NAMALWA (cell line): ENCODE measurements at regions not wholly inside any gene's neighbourhood (a gene's known extent, or its start where the extent isn't known, plus 50 kb on each side); places are given as distances from the start of the nearest gene placed in this dataset.

Experiments
- DNase-seq: peaks from one replicate; pipeline ENCODE4 v3.0.0-alpha.2; 2015; ENCODE audit warnings: low spot score

DNA sequence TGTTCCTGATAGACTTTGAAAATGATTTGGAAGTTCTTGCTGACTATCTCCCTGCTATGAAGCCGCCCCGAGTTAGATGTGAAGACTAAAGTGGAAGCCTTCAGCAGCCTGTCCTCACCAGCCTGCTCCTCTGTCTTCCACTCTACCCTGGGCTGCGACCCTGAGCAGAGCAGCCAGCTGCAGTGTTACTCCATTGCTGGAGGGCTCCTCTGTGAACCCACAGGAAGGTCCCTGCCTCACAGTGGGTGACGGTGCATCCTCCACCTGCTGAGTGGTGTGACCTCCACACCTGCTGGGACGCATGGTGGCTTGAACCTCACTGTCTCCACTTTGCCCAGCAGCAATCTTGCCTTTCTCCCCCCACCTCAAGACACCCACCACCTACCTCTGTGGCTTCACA lies 116.4 kb downstream of the IRS2 start:
- DNase-seq, result no peak

DNA sequence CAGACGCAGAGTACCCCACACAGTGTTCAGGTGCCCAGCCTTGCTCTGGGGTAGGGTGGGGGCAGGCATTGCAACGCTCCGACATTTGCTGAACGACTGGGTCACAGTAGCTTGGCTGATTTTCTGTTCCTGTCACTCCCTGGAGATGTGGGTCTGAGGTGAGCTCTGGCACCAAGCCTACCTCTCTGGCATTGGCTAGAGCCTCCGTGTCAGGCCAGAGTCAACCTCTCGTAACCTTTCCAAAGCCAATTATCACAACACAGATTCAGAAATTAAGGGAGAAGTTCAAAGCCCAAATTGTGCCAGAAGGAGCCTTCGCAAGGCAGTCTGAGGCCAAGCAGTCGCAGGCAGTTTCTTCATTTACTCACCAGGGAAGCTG lies 117.2 kb downstream of the IRS2 start:
- DNase-seq, result no peak

DNA sequence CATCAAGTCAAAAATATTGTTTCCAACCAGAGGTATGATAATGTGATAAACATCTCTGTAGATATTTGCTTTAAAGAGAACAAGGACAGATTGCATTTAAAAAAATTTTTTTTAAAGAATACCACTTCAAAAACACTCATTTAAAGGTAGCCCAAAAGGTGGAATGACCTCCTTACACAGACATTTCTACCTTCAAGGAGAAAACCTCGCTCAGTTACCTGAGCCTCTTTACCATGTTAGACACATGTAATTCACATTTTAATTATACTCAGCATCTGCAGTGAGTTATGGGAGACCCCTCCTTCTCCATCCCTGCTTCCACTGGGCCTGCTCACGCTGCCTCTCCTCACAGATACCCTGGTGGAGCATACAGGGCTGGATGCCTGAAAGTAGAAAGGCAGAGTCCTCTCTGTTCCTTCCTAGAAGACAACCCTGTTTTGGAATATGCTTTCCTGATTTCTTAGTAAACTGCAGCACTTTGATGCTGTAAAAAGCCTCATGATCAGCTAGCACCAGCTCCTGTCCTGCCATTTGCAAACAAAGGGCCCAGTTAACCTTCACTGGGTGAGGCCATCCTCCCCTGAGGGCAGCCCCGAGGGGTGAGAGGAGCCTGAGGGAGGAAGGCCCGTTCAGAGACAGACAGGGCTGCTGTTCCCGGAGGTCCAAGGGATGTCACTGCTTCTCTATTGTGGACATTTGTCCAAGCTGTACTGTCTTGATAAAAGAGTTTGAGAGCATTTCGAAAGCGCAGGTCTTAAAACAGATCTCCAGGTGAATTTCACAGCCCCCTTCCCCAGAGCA lies 117.8 kb downstream of the IRS2 start:
- no peak for DNase-seq

DNA sequence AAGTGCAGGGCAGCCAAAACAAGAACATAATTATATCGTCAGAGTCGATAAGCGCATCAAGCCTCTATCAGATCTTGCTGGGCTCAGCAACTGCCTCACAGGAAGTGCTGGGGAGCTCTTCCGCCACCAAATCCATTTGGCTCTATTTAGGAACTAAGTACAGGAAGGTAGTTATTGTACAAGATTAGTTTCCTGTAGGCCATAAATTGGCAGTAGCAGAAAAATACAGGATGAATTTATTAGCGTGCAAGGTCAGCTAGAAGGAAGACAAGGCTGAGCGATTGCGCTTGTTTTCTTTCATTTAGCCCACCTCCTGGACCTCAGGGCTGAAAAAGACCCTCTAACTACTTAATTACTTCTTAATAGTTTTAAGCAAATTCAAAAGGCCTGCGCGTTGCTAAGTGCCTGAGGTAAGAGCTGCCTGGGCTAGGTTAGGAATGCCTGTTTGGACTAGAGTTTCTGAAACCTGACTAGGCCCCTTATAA lies 118.5 kb downstream of the IRS2 start:
- no peak for DNase-seq

DNA sequence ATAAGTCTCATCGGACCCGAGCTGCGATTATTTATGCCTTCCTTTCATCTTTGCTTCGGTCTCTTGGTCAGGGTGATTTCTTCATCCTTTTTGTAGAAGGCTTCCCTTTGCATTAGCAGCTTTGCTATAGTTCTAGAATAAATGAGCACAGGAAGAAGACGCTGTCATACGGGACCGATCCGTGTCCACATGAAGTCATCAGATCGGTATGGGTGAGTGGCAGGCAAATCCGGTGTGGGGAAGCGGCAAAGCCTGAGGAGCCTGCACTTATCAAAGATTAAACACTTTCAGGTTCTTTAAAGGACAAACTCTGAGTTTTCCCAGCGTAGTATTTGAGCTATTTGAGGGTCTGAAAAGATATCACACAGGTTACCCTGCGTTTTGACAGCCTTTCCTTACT lies 119.3 kb downstream of the IRS2 start:
- no peak for DNase-seq

DNA sequence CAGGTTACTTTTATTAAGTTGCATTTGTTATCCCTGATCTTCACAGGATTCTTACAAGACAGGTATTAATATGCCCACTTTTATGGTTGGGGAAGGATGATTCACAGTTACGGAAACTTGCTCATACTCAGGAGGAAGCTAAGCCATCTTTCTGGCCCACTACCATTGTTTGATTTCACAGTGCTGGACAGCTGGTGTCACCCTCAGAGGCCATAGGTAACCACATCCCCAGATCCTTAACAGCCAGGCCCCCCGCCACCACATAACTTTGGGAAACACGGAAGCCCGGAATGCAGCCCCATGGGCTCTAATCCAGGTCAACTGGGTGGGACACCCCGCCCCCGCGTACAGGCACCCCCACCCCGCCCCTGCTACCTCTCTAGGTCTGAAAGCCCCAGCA lies 119.7 kb downstream of the IRS2 start:
- no peak for DNase-seq

DNA sequence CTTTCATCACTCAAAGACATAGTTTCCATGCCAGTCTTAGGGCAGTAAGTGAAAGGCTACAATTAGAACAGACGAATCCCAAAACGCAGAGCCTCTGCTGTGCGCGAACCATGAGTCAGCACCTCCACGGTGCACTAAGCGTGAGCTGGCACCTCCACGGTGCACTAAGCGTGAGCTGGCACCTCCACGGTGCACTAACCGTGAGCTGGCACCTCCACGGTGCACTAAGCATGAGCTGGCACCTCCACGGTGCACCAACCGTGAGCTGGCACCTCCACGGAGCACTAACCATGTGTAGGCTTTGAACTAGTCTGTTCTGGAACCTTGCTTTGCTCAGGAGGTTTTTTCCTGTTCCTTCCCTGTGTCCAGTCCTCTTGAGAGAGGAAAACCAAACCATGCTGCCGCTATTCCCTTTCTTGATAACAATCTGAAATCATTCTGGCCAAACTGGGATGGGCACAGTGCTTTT lies 120.6 kb downstream of the IRS2 start:
- DNase-seq, result no peak

DNA sequence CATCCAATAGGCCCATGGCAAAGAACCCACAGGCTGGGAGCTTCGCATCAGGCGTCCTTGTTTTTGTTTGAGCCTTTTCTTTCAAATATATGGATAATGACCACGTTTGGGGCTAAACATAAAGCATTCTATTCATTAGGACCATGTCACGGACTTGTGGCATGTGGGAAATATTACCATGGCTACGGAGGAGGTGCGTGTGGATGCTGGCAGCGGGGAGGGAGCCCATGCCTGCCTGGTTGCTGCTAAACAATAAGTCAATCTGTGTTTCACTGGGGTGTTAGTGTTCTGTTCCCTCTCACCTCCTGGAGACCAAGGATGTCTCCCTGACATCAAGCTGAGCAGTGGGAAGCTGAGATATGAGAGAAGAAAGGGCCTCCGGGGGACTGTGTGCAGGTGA lies 121.1 kb downstream of the IRS2 start:
- DNase-seq, result no peak

DNA sequence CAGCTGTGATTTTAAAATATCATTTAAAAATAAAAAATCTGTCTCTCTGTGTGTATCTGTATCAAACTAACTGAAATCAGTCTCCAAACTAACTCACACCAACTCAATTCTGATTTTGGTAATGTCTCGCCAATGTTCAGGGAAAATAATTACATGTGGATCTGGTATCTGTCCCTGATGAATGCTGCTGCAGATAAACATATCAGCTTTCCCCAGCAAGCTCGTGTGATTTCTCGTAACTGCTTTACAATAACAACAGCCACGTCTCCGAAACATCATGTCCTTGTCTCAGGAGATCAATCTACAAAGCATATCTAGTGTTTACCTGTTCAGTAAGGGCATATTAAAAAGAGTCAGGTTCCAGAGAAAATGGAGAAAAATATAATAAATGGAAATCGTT lies 129.0 kb downstream of the IRS2 start:
- no peak for DNase-seq

DNA sequence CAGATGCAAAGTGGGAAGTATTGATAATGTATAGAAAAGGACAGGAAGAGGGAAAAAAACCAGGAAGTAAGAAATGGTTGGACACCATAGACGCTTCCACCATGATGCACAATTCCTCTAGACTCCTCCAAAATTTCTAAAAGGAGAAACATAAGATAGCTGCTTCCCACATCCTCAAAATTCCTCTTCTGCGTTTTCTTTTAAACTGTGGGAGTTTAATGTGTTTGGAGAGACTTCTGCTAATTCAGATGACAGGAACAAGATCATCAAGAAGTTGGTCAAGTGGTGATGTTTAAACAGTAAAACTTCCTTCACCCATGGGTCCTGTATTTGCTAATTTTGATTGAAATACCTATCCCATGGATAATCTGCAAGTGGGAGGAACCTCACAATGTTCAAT lies 130.2 kb downstream of the IRS2 start:
- no peak for DNase-seq

DNA sequence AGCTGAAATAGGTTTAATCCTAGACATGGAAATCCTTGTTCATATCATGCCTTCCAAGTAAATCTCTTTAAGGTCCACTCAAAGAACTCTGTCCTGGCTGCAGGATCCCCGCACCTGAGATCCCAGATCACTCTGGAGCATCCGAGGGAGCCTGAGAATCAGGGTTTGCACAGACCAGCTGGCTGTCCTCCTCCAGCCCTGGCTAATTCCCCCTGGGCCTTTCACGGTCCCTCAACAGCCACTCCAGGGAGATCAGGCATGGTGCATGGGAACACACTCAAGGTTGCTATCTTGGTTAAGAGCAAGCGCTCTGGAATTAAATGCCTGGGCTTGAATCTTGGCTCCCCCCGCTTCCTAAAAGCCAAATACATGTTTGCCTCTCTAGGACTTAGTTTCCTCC lies 130.8 kb downstream of the IRS2 start:
- no peak for DNase-seq

DNA sequence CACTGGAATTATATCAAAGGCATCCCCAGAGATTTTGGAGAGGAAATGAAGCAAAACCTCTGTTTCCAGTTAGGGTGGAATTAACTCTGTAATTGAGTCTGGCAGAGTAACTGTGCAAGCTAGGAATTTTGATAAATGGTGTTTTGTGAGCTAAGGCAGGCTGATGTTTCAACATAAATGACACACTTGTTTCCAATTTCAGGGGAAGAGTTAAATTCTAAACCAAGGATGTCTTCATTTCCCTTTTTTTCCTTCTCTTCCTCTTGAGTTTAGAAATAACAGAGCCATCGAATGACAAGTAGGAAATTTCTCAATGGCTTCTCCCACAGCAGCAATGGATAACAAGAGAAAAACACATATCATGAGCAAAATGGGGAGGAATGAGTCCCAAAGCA lies 131.2 kb downstream of the IRS2 start:
- DNase-seq, result no peak

DNA sequence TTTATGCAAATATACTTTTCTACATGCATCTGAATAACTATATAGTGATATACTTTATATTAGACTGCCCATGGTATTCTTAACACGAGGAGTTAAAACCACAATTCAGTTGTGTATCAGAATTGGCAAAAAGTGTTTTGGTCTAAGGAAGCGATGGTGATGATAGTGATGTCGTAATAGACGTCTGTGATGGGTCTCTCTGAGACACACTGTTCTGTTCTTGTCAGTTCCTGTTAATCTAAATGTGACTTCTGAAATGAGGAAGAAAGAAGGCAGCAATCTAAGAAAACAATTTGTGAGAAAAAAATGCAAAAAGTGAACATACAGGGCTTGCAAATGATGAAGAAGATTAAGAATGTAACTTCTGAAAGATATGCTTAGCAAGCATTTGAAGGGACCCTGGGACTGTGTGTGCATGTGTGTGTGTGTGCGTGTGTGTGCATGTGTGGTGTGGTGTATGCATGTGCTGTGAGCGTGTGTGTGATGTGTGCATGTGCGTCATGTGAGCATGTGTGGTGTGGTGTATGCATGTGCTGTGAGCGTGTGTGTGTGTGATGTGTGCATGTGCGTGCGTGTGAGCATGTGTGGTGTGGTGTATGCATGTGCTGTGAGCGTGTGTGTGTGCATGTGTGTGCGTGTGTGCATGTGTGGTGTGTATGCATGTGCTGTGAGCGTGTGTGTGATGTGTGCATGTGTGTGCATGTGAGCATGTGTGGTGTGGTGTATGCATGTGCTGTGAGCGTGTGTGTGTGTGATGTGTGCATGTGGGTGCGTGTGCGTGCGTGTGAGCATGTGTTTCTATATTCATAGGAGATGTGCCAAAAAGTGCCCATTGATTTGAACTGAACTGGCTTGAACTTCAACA lies 131.8 kb downstream of the IRS2 start:
- DNase-seq, result peak; percentile 55

DNA sequence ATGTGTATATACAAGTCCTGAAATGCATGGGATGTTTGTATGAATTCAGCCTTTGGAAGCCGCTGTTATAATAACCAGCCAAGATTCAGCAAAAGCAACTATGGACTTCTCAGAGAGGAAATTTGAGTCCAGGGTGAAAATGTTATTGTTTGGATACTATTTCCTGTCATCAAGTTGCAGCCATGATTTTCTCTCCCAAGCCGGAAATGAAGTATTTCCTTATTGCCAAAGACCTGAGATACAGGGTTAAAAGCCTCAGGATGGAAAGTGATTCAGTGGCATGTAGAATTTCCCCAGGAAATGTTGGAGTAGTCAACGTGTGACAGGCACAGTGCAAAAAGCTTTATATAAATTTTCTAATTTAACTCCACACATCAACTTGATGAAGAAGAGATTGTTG lies 133.9 kb downstream of the IRS2 start:
- no peak for DNase-seq

DNA sequence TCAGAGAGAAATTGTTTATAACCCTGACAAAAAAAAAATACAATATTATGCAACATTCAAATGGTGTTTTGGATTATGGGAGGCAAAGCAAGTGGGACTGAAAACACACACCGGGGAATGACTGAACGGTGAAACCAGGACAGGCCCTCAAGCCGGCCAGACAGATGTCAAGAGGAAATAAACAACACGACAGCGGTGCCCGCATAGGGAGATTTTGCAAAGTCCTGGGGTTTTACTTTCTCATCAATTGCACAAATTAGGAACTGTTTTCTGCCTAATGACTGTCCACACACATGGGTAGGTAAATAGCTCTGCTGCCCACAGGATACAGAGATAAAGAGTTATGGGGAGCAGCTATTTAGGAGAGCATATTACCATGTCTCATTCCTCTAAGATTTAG lies 134.5 kb downstream of the IRS2 start:
- no peak for DNase-seq

DNA sequence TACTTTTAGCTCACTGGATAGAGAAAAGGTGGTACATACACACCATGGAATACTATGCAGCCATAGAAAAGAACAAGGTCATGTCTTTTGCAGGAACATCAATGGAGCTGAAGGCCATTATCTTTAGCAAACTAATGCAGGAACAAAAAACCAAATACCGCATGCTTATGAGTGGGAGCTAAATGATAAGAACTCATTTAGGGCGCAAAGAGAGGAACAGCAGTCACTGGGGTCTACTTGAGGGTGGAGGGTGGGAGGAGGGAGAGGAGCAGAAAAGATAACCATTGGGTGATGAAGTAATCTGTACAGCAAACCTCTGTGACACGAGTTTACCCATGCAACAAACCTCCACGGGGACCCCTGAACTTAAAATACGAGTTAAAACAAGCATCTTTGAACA lies 135.1 kb downstream of the IRS2 start:
- DNase-seq, result no peak

DNA sequence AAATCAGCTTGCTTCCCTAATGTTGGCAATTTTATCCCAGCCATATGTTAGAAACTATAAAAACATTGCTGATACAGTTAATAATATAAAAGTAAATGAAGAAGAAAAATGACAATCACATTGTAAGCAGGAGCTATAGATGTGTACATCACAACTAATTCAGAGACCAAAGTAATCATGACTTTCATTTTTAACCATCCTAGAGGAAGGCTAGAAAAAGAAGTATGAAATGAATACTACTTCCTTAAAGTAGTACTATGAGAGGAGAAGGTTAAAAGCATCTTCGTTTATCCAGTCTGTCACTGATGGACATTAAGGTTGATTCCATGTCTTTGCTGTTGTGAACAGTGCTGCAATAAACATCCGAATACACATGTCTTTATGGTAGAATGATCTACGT lies 135.5 kb downstream of the IRS2 start:
- DNase-seq, result no peak

DNA sequence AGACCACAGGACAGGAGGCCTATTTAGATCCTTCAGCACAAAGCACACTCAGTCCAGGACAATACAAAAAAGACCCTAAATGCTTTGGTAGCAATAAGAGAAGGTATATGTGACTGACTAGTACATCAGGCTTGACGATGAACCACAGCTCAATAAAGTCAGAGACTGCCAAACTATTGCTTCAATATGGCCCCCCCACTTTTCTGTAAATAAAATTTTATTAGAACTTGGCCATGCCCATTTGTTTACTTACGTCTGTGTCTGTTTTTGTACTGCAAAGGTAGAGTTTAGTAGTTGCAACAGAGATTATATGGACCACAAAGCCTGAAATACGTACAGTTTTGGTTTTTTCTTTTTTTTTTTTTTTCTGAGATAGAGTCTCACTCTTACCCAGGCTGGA lies 136.7 kb downstream of the IRS2 start:
- DNase-seq, result no peak

DNA sequence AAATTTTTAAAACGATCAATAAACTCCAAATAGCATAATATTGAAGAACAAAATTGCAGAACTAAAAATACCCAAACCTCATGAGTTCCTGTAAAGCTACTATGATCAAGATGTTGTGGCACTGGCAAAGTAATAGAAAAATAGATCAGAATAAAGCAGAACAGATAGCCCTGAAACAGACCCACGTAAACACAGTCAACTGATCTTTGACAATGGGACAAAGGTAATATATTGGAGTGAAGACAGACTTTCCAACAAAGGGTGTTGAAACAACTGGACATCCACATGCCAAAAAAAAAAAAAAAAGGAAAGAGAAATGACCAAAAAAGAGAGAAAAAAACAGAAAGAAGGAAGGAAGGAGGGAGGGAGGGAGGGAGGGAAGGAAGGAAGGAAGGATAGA lies 138.7 kb downstream of the IRS2 start:
- no peak for DNase-seq

DNA sequence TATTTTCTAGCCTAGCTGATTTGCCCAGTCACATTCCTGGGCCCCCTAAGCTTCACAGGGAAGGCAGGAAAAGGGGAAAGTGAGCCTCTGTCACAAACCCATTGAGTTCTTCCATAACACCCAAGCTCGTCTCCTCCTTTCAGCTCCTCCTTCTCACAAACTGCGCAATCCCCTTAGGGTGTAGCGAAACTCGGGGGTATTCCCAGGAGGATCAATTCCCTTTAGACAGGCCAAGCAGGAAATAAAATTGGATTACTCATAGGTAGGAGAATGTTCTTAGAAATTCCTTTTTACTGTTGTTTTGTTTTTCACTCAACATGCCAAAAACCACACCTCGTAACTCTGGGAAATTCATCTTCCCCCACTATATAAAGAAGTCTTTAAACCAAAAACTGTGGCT lies 139.3 kb downstream of the IRS2 start:
- no peak for DNase-seq

DNA sequence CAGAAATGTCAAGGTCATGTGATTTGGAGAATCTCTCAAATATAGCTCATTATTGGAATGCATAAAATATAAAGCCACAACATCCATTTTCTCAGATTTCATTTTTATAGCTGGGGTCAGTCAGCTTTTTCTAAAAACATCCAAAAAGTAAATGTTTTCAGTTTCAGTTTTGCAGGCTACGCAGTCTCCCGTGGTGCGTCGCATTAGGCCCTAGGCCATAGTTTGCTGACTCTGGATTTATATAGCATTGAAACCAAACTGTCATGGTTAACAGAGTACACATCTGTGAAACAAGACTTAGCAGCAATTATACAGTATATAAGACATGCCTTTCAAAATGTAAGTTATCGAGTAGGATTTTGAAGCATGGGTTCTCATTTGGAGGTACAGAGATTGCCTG lies 140.0 kb downstream of the IRS2 start:
- peak; percentile 62 for DNase-seq

DNA sequence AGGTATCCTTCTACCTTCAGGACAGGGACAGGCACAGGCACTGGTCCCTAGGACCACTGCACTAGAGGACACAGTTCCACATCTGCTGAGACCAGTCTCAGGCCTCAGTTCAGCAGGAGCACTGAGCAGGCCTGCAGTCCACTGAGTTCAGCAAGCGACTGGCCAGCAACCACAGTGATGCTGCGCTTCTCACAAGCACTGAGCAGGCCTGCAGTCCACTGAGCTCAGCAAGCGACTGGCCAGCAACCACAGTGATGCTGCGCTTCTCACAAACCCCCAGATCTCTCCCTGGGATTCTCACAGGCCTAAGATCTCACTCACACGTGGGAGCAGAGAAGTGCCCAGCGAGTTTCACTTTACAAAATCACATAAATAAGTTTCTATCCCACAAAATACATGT lies 140.6 kb downstream of the IRS2 start:
- no peak for DNase-seq

DNA sequence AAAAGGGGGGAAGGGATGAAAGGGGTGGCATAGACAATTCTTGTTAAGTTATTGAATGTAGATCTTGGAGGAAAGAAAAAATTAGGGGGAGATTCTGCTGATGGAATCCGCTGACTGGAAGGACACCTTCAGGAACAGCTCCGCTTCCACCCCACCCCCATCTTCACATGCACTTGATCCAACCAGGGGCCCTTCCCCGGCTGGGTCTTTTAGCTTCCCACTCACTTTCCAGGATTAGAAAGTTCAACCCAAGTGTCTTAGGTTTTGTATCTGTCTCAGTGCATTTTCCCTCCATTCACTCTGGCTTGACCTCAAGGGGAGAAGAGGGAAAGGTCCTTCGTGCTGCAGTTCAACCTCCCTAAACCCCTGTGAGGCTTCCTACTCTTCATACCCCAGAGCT lies 141.4 kb downstream of the IRS2 start:
- DNase-seq, result no peak
